ENCODE measurements at regions not wholly inside any gene's neighbourhood (a gene's known extent, or its start where the extent isn't known, plus 50 kb on each side); places are given as distances from the start of the nearest gene placed in this dataset.

DNA sequence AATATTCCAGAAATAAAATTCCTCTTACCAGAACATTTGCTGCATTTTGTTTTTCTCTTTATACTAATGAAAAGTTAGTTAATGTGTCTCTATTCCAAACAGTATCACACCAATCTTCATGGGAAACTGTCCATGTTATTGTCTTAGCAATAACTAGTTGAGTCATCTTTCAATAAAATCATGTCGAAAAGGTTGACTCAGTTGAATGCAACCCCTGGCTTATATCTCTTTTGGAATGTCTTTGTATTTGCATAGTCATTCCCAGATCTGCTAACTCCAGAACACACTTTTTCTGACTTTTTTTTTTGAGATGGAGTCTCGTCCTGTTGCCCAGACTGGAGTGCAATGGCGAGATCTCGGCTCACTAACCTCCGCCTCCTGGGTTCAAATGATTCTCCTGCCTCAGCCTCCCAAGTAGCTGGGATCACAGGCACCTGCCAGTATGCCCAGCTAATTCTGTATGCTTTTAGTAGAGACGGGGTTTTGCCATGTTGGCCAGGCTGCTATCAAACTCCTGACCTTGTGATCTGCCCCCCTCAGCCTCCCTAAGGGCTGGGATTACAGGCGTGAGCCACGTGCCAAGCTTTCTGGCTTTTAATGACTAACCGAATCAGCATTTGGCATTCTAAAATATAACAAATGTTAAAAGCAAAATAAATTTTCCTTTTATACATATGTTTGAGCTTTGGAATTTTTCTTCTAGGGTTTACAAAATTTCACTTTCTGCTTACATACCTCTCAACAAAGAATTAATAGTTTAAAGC is 133.2 kb upstream of the GULP1 start:
- no peak for DNase-seq

DNA sequence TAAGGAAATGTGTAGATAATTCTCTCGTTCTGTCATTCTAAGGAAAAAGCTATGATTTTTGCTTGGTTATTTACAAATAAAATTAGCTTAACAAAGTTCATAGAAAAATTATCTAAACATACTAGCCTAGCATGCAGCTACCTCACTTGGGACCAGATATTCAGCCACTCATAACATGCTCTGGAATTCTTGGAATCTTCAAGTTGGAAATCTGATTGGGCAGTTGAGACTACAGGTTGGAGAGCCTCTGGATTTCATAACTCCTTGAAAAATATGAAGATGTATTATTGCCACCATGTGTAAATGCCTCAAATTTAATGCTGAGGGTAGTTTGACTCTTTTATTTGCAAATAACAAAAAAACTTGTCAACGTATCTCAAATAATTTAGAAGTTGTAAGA is 132.2 kb upstream of the GULP1 start:
- no peak for DNase-seq

DNA sequence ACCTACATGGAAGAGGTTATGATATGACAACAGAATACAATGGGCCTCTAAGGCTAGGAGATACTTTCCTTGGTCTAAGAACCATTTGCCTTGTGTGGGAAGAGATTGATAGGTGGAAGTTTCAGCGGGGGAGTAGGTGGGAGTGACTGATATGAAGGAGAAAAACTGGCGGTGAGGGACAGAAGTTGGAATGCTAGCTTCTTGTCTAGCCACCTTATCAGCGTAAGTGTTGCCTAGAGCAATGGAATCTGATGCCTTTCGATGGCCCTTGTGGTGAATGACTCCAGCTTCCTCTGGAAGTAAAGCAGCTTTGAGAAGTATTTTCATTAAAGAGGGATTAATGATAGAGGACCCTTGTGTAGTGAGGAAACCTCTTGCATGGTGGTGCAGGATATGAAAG is 121.3 kb upstream of the GULP1 start:
- no peak for DNase-seq

DNA sequence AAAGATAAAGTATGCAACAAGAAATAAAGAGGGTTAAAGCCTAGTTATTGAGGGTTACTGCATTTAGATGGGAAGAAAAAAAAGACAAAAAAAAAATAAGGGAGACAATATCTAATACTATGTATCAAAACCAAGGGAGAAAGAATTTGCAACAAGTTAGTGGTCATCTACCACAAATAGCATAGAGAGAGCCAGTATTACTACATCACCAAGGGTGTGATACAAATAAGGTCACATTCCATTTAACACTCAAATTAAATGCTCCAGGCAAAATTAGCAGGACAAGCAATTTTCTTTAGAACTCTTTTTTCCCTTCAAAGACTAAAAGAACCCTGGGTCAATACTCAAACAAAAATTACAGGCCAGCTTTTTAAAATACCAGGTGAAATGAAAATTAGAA is 115.1 kb upstream of the GULP1 start:
- DNase-seq, result no peak

DNA sequence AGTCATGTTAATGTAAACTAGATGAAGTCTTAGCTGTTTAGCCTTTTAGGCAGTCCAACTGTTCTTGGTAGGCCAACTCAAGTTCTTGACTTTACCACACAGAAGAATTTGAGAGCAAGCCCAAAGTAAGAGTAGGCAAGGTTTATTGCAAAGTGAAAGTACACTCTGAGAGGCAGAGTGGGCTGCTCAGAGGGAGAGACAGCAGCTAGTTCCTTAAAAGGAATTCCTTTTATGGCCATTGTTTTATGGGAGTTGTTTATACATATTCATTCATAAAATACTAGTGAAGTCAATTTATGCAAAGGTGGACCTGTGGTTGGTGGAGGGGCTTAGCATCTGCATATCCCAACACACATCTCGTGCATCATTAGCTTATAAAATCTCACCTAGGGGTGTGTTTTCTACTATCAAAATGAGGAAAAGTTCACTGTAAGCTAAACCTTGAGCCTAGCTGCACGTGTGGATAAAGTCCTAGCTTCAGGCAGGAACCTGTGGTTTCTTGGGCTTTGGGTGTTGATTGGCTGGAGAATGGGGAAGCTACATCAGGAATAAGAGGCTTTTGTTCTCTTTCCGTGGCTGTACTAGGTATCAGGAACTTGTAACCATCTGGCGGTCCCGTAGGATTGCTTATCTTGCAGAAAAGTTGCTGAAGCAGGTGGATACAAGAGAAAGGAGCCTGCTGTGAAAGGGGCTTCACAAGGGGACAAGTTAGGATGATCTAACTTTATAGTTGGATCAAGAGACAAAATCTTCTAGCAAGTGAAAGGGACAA is 110.4 kb upstream of the GULP1 start:
- DNase-seq, result no peak

DNA sequence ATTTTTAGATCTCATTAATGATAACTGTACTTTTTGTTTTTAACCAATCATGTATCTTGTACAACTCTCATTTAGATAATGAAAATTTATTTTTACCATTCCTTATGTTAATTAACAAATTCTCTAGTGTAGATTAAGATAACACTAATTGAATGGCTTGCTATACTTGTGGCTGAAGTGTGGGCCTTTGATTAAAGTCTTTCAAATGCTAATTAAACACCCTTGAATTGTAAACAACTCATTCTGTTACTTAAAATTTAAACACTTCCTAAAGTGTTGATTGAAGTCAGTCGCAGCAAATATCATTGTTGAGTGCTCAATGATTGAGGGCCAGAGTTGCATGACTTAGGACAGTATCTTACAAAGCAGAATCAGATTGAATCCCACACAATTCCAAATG is 109.8 kb upstream of the GULP1 start:
- no peak for DNase-seq

DNA sequence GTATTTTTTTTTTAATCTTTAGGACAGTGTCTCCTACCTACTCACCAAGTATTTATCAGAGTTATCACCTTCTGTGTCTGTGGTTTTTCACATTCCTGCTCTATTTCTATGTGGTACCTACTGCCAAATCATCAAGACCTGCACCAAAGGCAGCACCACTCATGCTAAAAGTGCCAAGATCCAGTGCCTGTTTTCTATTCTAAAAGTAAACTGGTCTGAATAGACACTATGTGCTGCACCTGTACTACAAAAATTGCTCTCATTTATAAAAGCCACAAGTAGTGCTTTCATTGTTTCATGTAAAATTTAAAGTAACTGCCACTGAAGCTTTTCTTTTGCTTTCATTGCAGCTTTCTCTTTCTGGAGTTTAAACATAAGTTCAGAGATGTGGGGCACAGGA is 103.9 kb upstream of the GULP1 start:
- DNase-seq, result no peak

DNA sequence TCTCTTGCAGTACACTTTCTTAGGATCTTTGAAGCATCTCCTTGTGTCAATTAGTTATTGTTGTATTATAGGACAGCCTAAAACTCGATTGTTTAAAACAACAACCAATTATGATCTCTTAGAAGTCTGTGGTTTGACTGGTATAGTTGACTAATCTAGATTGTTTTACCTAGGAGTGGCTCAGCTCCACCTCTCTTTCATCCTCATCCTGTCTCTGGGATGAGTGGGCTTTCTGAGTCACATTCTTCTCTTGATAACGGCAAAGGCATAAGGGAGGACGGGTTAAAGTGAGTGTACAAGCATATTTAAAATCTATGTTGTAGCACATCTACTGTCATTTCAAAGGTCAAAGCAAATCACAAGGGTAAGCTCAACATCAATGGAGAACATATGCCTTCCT is 102.3 kb upstream of the GULP1 start:
- DNase-seq, result no peak

DNA sequence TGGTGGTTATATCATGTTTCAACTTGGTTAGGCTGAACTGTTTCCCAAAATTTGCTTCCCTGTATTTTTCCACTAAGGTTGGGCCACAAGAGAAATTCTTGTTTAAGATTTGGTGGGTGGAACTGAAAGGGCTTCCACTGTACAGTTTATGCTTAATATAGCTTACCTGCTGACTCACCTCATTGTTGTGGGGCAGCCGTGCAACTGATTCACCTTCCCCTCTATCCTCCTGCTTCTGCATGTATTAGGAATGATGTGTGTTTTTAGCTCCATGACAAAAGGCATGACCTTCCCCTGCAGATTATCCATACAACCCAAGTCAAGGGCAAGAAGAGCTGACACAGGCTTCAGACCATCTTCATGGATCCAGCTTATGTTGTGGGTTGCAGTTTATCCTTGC is 98.4 kb upstream of the GULP1 start:
- DNase-seq, result no peak

DNA sequence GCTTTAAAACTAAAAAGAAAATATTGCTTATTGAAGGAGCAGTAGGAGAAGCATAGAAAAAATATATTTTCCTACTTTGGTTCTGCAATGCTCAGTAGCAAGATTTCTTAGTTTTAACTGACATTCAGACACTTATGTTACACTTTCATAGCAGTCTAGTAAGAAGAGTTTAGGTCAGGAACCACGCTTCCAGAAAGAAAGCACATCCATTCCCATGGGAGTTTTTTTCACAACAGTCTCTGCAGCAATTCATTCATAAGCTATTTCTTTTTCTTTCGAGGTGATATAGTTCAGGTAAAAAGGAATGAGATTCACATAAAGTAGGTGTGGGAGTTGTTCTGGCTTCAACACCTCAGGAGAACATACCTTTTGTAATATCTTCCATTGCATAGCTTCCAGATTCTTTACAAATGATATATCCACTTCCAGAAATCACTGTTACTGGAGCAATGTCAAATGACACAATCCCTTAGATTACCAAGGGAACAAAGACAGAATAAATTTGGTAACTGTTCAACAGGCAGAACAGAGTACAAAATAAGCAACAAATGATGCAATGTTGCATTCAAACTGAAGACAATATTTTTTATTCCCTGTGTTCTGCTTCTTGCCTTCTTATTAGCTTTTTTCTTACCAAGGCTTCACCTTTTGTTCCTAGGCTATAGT is 95.2 kb upstream of the GULP1 start:
- no peak for DNase-seq

DNA sequence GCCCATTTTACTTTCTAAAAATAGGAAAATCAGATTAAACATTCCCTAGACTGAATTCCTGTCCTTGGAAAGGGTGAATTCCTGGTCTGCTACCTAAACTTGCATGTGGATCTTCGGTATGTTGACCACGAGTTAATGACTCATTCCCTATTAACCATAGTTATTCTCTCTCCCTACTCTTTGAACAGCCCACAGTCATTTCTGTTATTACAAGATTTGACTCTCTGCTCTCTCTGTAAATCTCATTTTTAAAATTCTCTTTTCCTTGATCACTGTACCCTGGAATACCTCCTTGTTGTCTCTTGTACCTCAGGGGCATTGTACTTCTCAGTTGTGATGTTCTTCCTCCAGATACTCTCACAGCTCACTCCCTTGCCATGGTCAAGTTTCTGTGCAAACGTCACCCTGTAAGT is 92.0 kb upstream of the GULP1 start:
- DNase-seq, result no peak

DNA sequence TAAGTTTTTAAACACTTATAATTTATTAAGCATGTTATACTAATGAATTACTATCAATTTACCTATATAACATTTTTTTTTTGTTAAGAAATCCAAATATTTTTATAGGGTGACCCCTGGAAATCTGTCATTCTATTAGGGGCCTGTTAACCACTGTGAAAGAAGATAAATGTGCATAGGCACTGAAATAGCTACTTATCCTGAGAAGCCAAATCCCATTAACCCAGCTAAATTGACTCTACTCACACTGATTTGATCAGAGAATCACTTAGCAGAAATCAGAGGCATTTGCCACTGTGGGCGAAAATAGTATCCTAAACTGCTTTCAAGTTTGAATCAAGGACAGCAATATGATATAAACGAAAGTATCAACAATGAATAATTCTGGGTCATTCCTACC is 90.0 kb upstream of the GULP1 start:
- no peak for DNase-seq

DNA sequence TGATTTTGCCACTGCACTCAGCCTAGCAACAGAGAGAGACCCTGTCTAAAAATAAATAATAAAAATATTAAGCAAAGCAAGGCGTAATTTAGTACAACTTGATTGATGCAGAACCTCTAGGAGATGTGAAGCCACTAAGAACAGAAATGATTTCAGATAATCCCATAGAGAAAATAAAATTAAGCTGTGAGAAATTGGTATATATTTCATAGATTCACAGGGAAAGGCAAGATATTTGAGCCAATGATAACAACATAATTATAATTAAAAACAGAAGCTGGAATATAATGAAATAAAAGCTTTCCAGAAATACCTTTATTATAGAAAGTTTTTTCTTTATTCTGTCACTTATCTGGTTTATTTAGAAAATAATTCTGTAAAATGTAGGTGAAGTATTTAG is 88.9 kb upstream of the GULP1 start:
- no peak for DNase-seq

DNA sequence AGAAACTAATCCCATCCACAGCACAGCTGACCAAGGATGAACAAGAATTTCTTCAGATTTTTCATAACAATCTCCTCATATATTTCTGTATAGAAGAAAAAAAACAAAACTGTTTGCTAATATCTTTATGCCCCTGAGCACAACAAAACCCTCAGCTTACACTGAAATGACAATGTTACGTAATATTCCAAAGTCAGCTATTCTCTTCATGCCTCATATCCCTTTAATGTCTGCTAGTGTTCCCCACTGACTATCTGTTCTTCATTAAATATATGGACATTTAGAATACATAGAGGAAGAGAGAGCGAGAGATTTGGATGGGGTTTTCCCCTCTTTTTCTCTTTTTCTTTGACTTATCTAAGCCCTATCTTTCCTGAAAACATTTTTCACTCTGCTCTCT is 87.9 kb upstream of the GULP1 start:
- DNase-seq, result no peak

DNA sequence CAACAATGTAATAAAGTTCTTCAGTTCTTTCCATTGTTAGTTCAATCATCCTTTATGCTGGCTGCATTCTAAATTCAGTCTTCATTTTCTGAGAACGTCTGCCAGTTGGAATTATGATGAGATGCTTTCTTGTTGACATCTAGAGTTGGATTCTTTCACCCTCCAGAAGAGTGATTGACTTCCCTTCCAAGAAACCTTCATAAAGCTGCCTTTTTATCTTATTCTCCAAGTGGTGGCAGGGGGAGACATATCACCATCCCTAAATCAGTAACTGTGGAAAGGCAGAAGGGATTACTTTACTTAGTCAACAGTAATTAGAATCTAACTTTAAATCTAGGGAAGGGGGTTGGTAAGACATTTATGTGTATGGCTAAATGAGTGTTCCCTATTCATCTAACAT is 86.8 kb upstream of the GULP1 start:
- no peak for DNase-seq

DNA sequence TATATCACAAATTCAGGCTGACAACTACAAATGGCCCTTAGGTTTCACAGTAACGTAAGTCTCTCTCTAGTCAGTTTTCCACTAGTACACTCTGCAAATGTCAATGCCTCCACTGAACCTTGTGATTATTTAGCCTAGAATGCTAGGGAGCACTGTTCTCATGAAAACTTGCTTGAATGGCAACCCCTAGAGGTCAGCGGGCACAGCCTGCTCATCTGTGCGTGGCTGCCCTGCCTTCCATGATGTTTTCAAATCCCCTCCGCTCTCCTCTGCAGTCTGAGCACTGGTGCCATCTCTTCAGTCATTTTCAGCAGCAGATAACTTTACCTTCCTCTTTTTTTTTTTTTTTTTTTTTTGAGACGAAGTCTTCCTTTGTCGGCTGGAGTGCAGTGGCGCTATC is 84.1 kb upstream of the GULP1 start:
- no peak for DNase-seq

DNA sequence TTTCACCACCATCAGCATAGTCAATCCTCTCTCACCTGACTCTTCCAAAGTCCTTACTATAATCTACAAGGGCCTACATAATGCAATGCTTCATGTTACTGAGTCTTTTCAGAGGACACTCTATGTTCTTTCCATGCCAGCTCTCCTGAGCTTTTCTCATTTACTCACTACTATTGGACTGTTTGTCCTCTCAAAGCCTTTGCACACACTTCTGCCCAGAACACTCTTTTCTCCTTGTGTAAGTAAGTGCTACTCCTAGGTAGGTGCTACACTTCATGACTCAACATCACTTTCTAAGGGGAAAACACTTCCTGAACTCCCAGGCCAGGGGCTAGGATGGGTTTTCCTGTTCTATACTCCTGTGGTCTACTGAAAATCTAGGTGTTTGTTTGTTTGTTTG is 82.5 kb upstream of the GULP1 start:
- DNase-seq, result no peak

DNA sequence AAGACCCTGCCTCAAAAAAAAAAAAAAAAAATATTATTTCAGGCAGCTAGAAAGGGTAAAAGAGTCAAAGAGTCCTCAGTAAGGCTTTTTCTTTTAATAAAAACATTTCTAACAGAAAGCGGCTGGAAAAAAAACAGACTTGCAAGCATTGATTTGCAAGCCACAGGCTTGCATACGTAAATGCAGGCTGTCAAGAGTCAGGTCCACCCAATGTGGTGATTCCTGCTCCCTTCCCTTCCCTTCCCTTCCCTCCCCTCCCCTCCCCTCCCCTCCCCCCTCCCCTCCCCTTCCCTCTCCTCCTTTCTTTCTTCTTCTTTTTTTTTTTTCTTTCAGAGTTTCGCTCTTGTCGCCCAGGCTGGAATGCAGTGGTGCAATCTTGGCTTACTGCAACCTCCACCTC is 74.4 kb upstream of the GULP1 start:
- no peak for DNase-seq

DNA sequence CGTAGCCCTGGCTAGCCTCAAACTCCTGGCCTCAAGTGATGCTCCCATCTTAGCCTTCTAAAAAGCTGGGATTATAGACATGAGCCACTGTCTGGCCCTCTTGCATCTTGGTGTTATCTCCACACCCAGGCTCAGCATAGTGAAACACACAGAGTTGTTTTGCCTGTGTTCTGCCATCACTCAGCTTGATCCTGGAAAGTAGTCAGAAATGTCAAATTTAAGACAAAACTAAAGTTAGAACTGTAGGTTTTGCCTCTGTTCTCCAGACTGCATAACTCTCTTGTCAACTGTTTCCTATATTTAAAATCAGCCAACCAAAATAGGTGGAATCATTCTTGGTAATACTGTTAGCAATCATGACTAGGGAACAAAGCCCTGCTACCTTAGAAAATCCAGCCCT is 72.1 kb upstream of the GULP1 start:
- DNase-seq, result no peak

DNA sequence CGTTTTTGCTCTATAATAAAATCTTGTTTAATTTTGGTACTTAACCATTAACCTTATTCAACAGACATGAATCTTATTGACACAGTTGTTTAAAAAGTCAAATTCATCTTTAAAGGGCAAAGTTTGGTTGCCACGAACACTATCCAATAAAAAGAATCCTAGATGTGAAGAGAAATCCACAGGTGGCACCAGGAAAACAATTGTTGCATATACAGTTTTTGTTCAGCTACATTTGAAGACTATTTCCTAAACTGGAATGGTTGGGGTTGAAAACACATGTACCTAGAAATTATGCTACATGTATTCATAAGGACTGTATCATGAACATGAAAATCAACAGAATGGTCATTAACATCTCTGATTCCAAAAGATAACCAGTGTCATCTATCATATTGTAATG is 71.1 kb upstream of the GULP1 start:
- no peak for DNase-seq

DNA sequence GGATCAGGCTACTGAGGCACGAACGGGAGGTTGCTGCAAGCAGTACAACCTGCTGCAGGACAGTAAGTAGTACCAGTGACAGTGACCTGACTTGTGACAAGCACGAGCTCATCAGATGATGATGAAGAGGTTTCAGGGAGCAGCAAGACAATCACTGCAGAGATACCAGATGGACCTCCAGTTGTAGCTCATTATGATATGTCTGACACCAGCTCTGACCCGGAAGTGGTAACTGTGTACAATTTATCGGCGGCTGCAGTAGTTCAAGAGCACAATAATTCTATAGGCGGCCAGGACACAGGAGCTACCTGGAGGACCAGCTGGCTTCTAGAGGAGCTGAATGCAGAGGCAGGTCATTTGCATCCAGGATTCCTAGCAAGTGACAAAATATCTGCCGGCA is 64.0 kb upstream of the GULP1 start:
- DNase-seq, result no peak

DNA sequence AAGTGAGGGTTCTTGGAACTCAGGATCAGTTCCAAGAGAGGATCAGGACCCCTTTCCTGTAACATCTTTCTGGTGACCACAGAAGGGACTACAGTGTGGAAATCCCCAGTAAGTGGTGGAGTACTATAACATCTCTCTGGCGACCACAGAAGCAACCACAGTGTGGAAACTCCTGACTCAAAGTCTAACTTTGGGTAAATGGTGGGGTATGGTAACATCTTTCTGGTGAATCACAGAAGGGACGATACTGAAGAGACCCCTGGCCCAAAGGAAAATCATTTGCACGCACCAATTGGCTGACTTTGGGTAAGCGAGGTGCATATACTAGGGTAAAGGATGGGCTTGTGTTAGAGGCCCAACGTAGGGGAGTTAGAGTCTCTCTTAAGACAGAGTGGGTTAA is 56.3 kb upstream of the GULP1 start:
- no peak for DNase-seq

DNA sequence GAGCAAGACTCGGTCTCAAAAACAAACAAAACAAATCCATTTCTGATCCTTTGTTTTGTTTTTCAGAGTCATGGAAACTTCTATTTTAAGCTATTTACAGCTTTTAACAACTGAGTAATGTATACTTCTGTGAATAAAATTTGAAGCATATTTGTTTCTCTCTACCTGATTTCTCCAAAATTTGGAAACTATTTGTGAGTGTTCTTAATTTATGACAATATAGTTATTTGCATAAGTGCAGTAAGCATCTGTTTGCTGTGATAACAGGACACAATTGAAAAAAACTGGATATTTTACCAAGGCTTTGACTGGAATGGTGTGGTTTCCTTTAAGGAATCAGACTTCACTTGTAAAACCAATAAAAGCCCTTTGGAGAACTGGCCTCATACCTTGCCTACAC is 53.3 kb upstream of the GULP1 start:
- DNase-seq, result no peak

Measured in NCI-H1694 (cell line).